Stomach (tissue), 4 donors: ENCODE measurements at regions not wholly inside any gene's neighbourhood (a gene's known extent, or its start where the extent isn't known, plus 50 kb on each side); places are given as distances from the start of the nearest gene placed in this dataset.

Experiments used
- CTCF ChIP-seq, 7 experiments: fragments of 450-650 bp in 4 of 7; fragments of 200-600 bp in 3 of 7; sonication (generic) in 3 of 7; IDR thresholded peaks; one replicate each; pipeline ENCODE4 v1.5.1; 2016 to 2019; ENCODE audit warnings: antibody characterized with exemption in 7 of 7, control low read depth in 2 of 7, mild to moderate bottlenecking in 1 of 7
- EP300 ChIP-seq: sonication (generic); formaldehyde crosslinking; IDR thresholded peaks from one replicate; pipeline ENCODE4 v1.6.1; 2017; ENCODE audit warnings: antibody characterized with exemption
- POLR2A ChIP-seq, 4 donors: fragments of 450-650 bp; IDR thresholded peaks; one replicate each; pipeline ENCODE4 v1.6.1; 2016; ENCODE audit warnings: antibody characterized with exemption in 4 of 4, control low read depth in 2 of 4, mild to moderate bottlenecking in 1 of 4, moderate library complexity in 1 of 4
- POLR2AphosphoS5 ChIP-seq, 3 donors: sonication (generic); formaldehyde crosslinking; IDR thresholded peaks; one replicate each; pipeline ENCODE4 v1.6.1; 2016; ENCODE audit warnings: antibody characterized with exemption in 3 of 3

DNA sequence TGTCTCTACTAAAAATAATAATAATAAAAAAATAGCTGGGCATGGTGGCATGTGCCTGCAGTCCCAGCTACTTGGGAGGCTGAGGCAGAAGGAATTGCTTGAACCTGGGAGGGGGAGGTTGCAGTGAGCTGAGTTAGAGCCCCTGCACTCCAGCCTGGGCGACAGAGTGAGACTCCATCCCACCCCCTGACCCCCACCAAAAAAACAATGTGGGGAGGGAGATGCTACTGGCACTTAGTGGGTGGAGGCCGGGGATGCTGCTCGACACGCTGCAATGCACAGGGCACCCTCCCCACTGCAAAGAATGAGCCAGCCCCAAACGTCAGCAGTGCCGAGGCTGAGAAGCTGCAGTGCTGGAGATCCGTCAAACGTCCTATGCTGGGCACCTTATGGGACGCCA, 77.5 kb upstream of the MAP1LC3B2 start:
- TF ChIP-seq EP300 (no peak), POLR2A (IDR thresholded peaks at IDR 0.05) (no peak), CTCF (IDR thresholded peaks at IDR 0.05) (no peak), POLR2AphosphoS5 (IDR thresholded peaks at IDR 0.05) (no peak)
